ENCODE measurements at regions not wholly inside any gene's neighbourhood (a gene's known extent, or its start where the extent isn't known, plus 50 kb on each side); places are given as distances from the start of the nearest gene placed in this dataset.

DNA sequence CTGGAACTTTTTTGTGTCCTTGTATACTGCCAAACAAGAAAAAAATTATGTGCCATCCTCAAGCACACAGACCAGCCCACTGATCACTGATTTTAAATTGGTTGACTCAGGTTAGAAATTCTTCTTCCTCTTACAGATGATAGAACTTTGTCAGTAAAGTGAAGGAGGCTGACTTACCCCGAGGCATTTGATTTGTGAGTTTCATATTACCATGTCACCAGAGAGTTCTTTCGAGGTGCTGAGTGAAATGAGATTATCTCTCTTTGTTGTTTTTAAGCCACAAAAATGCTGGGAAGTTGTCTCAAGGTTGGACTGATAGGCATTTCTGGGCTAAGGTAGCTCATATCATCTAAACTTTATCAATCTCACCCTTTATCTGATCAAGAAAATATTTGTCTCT lies 78.8 kb upstream of the FAM180A start:
- Histone ChIP-seq H3K27me3 (ENCODE audit: insufficient read depth, poor library complexity, severe bottlenecking) (no peaks in the 10 kb centered on the region), H3K4me3 (replicated peaks; ENCODE audit: insufficient read depth, low read length) (no peak overlapping the region), H3K27ac (replicated peaks) (no peak overlapping the region)
- TF ChIP-seq SPI1 (IDR thresholded peaks at IDR 0.05; ENCODE audit: borderline replicate concordance, low read depth) = no peak
- TF ChIP-seq POLR2AphosphoS5 (IDR thresholded peaks at IDR 0.05; ENCODE audit: low read depth) = no peak
- TF ChIP-seq, protein P1, sequence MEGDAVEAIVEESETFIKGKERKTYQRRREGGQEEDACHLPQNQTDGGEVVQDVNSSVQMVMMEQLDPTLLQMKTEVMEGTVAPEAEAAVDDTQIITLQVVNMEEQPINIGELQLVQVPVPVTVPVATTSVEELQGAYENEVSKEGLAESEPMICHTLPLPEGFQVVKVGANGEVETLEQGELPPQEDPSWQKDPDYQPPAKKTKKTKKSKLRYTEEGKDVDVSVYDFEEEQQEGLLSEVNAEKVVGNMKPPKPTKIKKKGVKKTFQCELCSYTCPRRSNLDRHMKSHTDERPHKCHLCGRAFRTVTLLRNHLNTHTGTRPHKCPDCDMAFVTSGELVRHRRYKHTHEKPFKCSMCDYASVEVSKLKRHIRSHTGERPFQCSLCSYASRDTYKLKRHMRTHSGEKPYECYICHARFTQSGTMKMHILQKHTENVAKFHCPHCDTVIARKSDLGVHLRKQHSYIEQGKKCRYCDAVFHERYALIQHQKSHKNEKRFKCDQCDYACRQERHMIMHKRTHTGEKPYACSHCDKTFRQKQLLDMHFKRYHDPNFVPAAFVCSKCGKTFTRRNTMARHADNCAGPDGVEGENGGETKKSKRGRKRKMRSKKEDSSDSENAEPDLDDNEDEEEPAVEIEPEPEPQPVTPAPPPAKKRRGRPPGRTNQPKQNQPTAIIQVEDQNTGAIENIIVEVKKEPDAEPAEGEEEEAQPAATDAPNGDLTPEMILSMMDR (IDR thresholded peaks at IDR 0.05; ENCODE audit: insufficient read depth, low read length) = no peak
- TF ChIP-seq GABPA (IDR thresholded peaks at IDR 0.05; ENCODE audit: low read depth) = no peak
- TF ChIP-seq, protein P2, sequence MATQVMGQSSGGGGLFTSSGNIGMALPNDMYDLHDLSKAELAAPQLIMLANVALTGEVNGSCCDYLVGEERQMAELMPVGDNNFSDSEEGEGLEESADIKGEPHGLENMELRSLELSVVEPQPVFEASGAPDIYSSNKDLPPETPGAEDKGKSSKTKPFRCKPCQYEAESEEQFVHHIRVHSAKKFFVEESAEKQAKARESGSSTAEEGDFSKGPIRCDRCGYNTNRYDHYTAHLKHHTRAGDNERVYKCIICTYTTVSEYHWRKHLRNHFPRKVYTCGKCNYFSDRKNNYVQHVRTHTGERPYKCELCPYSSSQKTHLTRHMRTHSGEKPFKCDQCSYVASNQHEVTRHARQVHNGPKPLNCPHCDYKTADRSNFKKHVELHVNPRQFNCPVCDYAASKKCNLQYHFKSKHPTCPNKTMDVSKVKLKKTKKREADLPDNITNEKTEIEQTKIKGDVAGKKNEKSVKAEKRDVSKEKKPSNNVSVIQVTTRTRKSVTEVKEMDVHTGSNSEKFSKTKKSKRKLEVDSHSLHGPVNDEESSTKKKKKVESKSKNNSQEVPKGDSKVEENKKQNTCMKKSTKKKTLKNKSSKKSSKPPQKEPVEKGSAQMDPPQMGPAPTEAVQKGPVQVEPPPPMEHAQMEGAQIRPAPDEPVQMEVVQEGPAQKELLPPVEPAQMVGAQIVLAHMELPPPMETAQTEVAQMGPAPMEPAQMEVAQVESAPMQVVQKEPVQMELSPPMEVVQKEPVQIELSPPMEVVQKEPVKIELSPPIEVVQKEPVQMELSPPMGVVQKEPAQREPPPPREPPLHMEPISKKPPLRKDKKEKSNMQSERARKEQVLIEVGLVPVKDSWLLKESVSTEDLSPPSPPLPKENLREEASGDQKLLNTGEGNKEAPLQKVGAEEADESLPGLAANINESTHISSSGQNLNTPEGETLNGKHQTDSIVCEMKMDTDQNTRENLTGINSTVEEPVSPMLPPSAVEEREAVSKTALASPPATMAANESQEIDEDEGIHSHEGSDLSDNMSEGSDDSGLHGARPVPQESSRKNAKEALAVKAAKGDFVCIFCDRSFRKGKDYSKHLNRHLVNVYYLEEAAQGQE (IDR thresholded peaks at IDR 0.05; ENCODE audit: insufficient replicate concordance, low read depth) = no peak
- no peak for DNase-seq (ENCODE audit: low read depth in 1 of 2, low spot score in 1 of 2)

DNA sequence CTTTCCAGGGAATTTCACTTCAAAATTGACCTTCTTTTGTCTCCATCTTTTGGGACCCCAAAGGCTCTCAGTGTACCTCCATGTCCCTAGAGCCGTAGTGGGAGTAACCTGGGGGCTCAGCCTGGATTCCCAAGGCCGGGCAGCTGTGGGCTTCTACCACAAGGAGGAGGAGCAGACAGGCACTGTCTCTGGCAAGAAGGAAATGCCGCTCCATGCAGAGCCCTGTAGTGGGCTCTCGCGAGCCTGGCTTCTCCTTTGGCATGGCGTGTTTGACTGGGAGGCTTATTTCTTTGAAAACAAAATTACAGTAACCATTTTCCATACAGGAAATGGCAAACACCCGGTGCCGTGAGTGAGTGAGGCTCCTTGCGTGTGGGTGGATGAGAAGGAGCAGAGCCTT lies 76.8 kb upstream of the FAM180A start:
- Histone ChIP-seq H3K27me3 (ENCODE audit: insufficient read depth, poor library complexity, severe bottlenecking) (no peaks in the 10 kb centered on the region), H3K4me3 (replicated peaks; ENCODE audit: insufficient read depth, low read length) (no peak overlapping the region), H3K27ac (replicated peaks) (no peak overlapping the region)
- no peak for DNase-seq (ENCODE audit: low read depth in 1 of 2, low spot score in 1 of 2)
- TF ChIP-seq, protein P2 (IDR thresholded peaks at IDR 0.05; ENCODE audit: insufficient replicate concordance, low read depth) = no peak
- TF ChIP-seq SPI1 (IDR thresholded peaks at IDR 0.05; ENCODE audit: borderline replicate concordance, low read depth) = no peak
- no peak for TF ChIP-seq POLR2AphosphoS5 (IDR thresholded peaks at IDR 0.05; ENCODE audit: low read depth)
- TF ChIP-seq, protein P1 (IDR thresholded peaks at IDR 0.05; ENCODE audit: insufficient read depth, low read length) = no peak
- no peak for TF ChIP-seq GABPA (IDR thresholded peaks at IDR 0.05; ENCODE audit: low read depth)

DNA sequence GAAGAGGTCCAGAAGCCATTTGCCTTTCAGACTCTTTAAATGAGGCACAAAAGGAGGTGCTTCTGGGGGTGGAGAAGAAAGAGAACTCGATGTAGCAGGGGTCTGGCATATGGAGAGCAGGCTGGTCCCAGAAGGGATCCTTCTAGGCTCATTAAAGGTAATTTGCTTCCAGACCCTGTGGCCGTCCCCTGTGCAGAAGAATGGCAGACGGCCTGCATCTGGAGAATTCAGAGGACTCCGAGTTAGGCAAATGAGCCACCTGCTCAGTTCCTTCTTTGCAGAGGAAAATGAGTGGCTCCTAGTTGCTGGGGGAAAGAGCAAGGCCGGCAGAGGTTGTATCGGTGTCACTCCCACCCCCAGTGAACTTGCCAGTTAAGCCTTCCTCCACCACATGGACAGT lies 73.8 kb upstream of the FAM180A start:
- DNase-seq (ENCODE audit: low read depth in 1 of 2, low spot score in 1 of 2) = no peak
- TF ChIP-seq GABPA (IDR thresholded peaks at IDR 0.05; ENCODE audit: low read depth) (no peak), POLR2AphosphoS5 (IDR thresholded peaks at IDR 0.05; ENCODE audit: low read depth) (no peak), SPI1 (IDR thresholded peaks at IDR 0.05; ENCODE audit: borderline replicate concordance, low read depth) (no peak)
- TF ChIP-seq, protein P1 (IDR thresholded peaks at IDR 0.05; ENCODE audit: insufficient read depth, low read length) = no peak
- TF ChIP-seq, protein P2 (IDR thresholded peaks at IDR 0.05; ENCODE audit: insufficient replicate concordance, low read depth) = no peak
- no peak overlapping the region for H3K27ac ChIP-seq (replicated peaks)
- no peak overlapping the region for H3K4me3 ChIP-seq (replicated peaks; ENCODE audit: insufficient read depth, low read length)
- no peaks in the 10 kb centered on the region for H3K27me3 ChIP-seq (ENCODE audit: insufficient read depth, poor library complexity, severe bottlenecking)

All from HL-60 (cell line).